GM18511 (cell line): ENCODE measurements at regions not wholly inside any gene's neighbourhood (a gene's known extent, or its start where the extent isn't known, plus 50 kb on each side); places are given as distances from the start of the nearest gene placed in this dataset.
"Not testable (repeated sequence)": the region's sequence is repeated elsewhere in the genome, so short reads cannot be mapped to it uniquely, and the experiment has no call there.

ENCODE experiments used
- ATAC-seq: cut with Tn5 transposase; IDR thresholded peaks from one replicate; pipeline ENCODE4 v1.9.1; 2021; ENCODE audit warnings: mild to moderate bottlenecking, moderate library complexity; ENCODE audit not compliant: unreplicated experiment

DNA sequence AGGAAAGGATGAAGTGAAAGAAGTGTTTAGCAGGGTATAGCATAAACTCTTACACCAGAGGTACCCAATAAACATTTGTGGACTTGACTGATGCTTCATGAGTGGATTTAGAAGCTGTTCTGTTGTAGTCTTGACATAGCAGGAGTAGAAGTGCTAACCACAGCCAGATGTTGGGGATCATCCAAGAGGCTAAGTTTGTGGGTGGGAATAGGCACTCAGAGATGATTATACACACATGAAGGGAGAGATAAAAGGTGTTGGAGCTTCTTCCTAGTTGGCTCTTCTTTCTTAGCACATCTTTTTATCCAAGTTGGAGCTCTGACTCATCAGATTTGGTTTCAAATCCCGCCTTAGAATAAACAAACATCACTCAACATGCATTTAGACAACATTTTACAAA, 166.7 kb upstream of the E2F7 start:
- ATAC-seq: no peak

DNA sequence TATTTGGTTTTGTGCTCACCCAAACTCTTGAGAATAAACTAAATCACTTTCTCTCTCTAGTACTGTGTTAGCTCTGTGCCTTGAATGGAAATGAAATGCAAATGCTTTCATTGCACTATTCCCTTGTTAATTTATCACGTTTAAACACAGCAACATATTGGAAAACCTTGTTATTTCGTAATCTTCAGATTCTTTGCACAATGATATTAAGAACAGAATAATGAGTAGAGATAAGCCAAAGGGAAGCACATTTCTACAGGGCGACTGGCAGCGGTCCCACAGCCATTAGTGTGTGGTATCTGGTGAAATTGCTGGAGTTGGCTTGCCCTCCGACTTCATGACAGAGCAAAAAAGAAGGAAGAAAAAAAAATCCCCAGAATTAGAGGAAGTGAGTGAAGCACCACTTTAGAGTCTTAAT, 166.1 kb upstream of the E2F7 start:
- no peak for ATAC-seq

DNA sequence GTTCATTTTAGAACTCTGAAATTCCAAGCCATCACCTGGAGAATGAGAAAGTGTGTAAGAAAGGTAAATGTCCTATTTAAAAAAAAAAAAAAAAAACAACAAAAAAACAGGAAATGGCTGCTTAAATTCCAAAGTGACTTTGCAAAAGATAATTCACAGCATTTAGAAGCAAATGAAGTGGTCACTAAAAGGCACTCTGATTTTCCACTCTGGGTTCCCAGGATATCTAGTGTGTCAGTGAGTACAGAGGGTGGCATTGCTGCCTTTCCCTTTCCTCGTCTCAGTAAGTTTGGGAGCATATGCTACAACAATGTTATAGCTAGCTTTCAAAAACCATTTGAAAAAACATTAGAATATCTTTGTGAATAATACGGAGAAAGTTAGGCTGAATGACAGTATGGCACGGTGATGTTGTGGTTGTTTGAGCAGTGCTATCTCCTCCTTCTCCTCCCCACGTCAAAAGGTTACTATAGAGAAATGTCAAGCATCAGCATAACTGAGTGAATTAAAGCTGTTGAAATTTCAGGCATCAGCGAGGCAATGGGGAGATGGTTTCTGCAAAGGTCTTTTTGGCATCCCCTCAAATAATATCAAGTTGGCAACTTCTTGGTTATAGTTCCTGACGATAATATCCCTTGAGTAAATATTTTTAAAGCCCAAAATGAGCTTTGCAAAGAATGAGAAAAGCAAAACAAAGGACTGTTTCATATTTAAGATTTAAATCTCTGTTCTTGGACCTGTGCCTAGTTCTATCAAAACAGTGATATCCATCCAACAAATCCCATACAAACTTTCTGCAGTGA, 164.5 kb upstream of the E2F7 start:
- ATAC-seq: no peak

DNA sequence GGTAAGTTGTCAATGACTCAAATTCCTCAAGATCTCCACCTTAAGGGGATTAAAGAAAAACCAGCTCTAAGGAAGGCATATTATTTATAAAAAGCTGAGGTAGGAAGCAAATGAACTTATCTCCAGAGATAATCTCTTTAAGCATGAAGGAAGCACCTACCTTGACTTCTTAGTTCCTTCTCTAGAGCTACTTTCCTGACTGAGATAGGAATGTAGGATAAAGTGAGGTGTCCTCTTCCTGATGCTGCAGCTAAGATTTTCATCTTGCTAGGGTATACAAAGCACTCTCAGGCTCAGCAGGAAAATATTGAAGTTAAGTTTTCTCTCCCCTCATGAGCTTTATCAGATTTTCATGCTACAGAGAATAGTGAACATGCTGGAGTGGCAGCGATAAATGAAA, 163.0 kb upstream of the E2F7 start:
- no peak for ATAC-seq

DNA sequence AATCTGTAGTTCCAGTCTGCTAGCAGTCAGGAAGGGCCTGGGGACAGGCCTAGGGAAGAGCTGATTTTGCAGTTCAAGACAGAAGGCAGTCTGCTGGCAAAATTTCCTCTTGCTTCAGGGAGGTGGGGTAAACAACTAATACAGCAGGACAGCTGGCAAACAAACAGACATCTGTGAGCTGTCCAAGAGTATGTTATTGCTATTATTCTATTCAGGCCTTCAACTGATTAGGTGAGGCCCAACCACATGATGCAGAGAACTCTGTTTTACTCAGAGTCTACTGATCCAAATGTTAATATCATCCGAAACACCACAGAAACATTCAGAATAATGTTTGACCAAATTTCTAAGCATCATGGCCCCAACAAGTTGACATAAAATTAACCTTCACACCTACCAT, 161.0 kb upstream of the E2F7 start:
- ATAC-seq: no peak

DNA sequence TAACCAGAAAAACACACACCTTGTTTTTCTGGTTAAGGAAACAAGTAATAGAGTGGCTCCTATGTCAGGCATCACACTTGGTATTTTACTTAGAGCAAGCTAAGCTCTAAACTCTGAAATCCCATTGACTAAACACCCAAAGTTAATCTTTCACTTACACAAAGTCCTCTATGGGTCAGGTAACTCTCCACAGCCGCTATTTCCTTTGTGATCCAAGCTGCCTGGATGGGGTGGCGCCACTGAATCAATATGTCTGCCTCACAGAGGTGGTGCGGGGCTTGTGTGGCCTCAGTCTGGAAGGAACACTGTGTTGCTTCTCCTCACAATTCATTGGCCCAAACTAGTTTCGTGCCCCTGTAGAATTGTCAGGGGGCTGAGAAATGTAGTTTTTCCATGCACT, 160.0 kb upstream of the E2F7 start:
- no peak for ATAC-seq

DNA sequence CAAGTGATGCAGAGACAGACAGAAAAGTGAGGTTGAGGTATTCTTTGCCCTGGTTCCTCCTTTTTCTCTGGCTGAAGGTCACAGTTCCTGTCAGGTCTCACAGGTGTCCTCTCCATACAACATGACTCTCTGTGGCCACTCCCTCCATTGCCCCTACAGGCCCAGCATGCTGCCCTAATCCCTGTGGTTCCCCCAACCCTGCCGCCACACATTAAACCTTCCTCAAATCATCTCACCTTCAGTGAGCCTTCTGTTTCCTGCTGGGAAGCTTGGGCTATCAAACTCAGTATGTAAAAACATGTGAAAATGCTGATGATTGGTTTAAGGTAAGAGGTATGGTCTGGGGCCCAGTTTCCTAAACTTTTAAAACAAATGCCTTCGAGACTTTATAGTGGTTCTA, 159.0 kb upstream of the E2F7 start:
- no peak for ATAC-seq

DNA sequence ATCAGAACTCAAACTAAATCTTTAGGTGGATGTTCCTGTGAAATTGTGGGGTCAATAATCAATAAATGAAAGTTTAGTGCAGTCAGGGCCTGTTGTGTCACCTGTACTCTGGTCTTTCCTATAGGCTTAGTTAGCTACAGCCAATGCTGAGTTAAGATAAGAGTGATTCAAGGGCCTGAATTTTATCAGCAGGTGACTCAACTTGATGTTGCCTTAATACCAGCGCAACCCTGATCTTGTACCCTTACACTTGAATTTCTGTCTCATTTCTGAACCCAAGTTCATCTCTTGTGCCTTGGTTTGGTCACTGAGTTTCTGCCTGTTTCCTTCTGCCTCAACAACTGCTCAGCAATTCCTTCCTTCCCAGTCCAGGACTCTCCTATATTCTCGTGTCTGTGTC, 157.0 kb upstream of the E2F7 start:
- ATAC-seq: no peak

DNA sequence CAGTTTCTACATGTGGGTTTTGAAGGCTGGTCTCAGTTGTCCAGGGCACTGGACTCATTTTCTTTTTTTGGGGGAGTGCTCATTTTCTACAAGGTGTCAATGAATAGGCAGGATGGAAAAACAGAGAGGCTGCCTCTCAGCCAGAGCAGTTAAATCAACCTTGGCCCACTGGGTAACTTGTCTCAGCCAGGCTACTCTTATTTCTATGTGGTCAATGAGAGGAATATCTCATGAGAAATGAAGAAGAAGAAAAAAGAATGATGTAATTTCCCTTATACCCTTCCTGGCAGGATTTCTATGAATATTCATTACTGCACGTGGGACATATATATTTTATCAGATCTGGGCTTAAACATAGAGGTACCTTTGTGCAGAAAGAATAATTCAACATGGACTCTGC, 155.2 kb upstream of the E2F7 start:
- no peak for ATAC-seq

DNA sequence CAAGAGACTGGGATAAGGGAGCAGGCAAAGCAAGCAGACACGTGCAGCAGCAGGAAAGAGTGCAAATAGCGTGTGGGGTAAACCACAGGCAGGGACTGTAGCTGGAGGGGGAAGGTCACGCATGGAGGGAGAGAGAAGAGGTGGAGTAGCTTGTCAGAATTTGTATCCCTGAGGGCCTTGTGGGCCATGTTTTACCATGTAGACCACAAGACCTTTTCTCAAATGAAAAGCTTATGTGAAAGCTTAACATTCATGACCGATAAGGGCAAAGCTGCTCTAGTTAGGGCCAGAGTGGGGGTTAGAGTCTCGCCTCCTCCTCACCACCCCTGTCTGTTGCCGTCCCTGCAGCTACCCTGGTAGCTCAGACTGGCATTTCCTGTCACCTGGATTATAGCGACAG, 152.9 kb upstream of the E2F7 start:
- ATAC-seq: peak; percentile 86

DNA sequence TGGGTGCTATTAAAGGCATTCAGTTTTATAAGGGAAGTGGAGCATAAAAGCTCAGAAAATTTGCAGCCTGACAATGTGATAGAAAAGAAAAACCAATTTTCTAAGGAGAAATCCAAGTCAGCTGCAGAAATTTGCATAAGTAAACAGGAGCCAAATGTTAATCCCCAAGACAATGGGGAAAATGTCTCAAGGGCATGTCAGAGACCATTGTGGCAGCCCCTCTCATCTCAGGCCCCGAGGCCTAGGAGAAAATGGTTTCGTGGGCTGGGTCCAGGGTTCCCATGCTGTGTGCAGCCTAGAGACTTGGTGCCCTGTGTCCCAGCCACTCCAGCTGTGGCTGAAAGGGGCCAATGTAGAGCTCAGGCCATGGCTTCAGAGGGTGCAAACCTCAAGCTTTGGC, 150.8 kb upstream of the E2F7 start:
- not testable (repeated sequence) for ATAC-seq

DNA sequence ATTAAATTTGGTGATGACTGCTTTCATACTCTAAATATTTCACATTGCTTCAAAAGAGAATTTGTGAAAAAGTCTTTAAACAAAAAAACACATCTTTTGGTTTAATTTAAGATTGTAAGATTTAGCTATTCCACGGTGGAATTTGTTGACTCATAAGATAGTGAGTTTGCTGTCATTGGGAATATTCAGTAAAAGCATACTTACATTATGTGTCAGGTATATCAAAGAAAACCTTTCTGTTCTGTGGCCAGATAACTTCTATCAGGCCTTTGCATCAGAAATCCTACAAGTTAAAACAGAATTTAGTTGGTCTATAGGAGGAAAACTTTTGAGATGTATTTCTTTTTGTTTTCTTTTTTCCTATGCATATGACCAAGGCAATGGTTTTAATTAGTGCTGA, 148.8 kb upstream of the E2F7 start:
- ATAC-seq: no peak

DNA sequence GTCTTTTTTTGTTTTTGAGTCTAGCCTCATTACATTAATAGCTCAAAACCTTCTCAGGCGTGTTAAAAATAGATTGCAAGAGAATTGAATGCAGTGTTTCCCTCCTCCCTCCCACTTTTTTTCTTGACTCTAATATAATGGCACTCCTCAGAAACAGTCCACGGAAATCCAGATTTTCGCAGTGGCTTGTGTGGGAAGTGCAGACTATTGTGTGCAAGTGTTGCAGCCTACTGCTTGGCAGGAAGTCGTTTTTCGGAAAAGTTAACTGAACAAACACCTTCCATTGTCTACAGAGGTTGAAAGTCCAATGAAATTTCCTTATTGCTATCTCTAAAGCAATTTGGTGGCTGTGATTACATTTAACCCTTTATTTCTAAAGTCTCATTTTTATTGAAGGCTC, 147.9 kb upstream of the E2F7 start:
- ATAC-seq: no peak

DNA sequence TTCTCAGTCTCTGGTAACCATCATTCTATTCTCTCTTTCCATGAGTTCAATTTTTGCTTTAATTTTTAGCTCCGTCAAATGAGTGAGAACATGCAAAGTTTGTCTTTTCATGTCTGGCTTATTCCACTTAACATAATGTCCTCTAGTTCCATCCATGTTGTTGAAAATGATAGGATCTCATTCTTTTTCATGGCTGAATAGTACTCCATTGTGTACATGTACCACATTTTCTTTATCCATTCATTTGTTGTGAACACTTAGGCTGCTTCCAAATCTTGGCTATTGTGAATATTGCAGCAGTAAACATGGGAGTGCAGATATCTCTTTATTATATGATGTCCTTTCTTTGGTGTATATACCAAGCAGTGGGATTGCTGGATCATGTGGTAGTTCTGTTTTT, 145.4 kb upstream of the E2F7 start:
- ATAC-seq: no peak

DNA sequence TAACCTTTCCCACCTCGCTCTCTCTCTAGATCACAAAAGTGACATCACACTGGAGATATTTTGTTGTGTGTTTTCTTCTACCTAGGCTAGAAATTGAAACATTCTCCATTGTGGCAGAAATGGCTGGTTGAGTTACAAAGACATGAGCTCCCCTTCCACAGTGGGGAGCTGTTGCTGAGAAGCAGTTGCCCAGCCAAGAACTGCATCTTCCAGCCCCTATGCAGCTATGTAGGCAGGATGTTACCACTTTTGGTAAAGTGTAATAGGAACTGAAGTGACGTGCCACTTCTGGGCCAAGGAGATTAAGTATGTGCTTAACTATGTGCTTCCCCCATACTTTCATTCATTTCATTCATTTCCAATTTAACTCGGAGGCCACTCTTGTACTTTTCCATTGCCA, 138.7 kb upstream of the E2F7 start:
- ATAC-seq: no peak

DNA sequence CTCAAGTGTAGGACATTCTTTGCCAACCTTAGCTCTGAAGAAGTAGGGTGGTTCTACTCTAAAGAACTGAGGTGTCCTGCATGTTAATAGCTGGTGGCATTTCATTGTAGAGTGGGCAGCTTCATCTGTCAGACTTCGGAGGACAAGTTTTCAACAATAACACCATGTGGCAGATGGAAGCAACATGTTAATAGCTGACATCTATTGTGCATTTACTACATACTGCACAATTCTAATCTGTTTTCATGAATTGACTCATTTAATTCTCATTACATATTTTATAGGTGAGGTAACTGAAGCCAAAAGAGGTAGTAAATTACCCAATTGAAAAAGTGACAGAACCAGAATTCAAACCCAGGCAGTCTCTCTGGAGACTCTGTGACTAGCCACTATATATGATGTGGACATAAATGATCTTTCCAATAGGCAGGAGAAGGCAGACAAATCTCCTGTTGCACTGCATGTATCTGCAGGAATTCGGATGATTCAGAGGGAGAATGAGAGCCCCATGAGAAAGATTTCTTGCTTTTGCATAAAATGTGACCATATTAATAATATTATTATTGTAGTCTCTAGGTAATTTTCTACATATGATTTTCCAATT, 137.2 kb upstream of the E2F7 start:
- ATAC-seq: no peak

DNA sequence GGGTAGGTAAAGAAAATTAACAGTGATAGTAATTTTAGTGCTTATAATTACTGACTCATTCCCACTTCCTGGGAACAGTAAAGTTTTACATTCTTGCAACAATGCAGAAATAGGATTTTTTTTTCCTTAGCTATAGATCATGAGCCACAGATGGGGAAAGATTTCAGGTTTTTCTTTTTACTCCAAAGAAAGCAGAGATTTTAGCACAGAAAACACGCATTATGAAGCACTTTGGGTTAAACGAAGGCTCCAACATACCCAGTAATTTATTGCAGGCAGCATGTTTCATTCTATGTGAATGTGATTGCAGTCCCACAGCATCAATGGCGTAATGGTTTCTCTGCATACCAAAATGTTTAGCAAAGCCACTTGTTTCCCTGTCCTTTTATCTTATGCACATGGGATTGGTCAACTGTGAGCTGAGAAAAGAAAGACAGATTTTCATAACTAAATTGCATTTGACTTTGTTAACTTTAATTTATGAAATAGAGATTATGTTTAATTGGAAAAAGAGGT, 124.6 kb upstream of the E2F7 start:
- ATAC-seq: no peak

DNA sequence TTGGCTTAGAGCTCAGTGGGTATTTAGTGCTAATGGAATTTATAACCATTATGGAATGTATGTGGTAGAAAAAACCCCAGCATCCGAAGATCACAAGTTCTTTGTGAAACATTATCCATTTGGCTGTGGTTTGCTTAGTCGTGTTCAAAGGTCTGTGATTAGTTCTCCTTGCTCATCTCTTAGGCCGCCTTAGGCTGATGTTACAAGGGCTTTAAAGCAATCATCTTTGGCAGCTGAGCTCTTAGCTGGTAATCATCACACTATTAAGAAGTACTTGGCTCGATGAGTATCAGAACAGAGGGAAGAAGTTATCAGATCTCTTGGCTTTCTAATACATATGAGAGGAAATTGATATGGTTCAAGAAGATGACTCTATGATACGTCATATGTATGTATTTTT, 124.1 kb upstream of the E2F7 start:
- ATAC-seq: no peak

DNA sequence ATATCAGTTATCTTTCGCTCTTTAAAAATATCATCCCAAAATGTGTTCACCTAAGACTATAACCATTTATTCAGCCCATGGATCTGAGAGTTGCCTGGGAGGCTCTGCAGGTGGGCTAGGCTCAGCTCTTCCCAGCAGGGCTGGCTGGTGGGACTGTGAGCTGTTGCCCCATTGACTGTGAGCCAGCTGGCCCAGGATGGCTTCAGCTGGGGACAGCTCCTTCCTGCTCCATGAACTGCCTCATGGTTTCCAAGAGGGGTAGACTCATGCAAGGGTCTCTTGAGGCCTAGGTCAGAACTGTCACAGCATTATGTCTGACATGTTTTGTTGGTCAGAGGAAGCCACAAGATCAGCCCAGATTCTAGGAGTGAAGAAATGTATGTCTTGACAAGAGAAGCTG, 114.1 kb upstream of the E2F7 start:
- no peak for ATAC-seq

DNA sequence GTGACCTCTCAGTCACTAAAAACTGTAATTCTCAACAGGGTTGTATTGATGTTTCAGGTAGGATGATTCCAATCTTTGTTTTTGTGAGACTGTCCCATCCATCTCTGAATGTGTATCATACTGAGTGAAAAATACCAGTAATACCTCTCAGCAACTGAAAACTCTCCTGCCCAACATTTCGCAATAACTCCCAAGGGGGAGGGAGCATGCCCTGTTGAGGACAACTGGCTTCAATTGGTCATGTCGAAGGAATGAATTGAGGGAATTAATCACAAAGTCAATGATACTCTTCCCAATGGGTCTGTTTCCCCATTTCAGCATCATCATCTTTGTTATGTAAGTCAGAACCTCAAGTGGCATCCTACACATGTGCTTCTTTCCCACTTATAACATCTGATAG, 102.4 kb upstream of the E2F7 start:
- no peak for ATAC-seq

DNA sequence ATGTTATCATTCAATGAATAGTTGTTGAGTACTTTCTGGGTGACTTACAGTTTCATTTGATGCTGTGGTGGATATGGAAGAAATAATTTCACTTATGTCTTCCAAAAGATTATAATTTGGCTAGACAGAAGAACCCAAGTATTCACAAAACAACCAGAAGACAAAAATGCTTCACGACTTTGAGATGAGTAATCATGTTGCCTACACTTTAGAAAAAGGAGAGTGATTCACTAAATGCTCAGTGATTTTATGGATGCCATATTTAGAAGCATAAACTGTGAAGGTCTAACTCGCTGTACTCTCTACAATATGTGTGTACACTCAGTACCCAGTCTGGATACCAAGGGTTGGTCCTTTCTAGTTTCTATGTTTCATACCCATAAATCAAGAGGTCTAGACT, 101.3 kb upstream of the E2F7 start:
- ATAC-seq: no peak
